ENCODE measurements at regions not wholly inside any gene's neighbourhood (a gene's known extent, or its start where the extent isn't known, plus 50 kb on each side); places are given as distances from the start of the nearest gene placed in this dataset.
"Not testable (repeated sequence)": the region's sequence is repeated elsewhere in the genome, so short reads cannot be mapped to it uniquely, and the experiment has no call there.

DNA sequence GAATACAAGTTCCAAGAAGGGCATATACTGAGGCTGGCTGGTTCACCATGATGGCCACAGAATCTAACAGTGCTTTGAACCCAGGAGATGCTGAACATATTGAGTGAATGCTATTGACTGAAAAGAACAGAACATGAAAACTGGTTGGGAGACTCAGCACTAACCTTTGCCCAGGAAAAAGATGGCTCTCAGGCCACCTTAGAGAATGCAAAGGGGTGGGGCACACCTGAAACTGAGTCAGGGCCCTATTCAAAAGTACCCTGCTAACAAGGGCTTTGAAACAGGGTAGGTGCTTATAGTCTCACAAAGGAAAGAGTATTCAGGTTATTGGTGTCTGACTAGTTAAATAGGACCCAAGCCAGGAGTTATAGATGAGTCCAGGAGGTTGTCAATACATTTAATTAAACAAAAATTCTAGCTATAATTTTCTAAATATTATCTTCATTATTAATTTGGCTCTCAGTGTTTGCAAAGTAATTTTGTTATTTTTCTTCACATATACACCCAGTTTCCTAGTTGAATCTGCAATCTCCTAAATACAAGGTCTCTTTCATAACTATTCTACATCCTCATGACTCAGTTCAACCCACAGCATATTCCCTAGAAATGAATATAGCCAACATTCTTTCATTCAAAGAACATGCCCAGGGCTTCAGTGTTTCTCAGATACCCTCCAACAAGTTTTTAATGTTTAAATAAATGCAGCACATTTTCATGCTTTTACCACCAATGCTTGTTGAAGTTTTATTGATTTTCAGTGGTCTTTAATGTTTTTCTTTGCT is 144.2 kb upstream of the RAPGEF2 start:
- no peak overlapping the region for H3K4me3 Mint-ChIP-seq
- no peak for DNase-seq
- ATAC-seq, result no peak
- no peak overlapping the region for H3K27ac Mint-ChIP-seq
- no peaks in the 10 kb centered on the region for H3K27me3 Mint-ChIP-seq
- no peaks in the 10 kb centered on the region for H3K4me1 Mint-ChIP-seq
- no peaks in the 10 kb centered on the region for H3K9me3 Mint-ChIP-seq

DNA sequence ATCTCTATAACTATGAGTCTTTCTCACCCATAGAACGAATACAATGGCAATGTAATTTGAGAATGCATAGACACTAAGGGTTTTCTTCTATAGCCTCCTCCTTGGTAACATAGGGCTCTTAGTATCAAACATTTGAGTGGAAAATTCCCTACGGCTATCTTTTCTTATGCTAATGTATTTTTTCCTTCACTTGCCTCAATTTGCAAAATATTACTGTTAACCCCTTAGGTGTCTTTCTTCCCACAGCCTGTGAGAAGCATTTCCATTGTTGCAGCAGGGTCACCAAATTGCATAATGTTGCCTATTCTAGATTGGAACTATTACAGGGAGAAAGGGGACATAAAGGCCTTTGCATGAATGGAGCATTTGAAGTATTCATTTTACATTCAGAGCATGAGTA is 140.5 kb upstream of the RAPGEF2 start:
- no peak for DNase-seq
- H3K9me3 Mint-ChIP-seq, result peaks cover 0 to 7% of the 10 kb centered on the region in 2 donors
- H3K27me3 Mint-ChIP-seq, result no peaks in the 10 kb centered on the region
- H3K27ac Mint-ChIP-seq, result no peak overlapping the region
- H3K4me1 Mint-ChIP-seq, result no peaks in the 10 kb centered on the region
- no peak overlapping the region for H3K4me3 Mint-ChIP-seq
- ATAC-seq, result no peak

DNA sequence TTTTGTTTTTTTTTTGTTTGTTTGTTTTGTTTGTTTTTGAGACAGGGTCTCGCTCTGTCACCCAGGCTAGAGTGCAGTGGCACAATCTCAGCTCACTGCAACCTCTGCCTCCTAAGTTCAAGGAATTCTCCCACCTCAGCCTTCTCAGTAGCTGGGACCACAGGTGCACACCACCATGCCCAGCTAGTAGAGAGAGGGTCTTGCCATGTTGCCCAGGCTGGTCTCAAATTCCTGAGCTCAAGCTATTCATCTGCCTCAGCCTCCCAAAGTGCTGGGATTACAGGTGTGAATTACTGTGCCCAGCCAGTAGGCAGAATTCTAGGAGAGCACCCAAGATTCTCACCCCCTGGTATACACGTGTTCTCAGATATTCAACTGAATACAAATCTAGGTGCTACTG is 139.6 kb upstream of the RAPGEF2 start:
- not testable (repeated sequence) for ATAC-seq, H3K27me3 Mint-ChIP-seq, H3K4me3 Mint-ChIP-seq, H3K9me3 Mint-ChIP-seq, H3K27ac Mint-ChIP-seq, DNase-seq, H3K4me1 Mint-ChIP-seq

DNA sequence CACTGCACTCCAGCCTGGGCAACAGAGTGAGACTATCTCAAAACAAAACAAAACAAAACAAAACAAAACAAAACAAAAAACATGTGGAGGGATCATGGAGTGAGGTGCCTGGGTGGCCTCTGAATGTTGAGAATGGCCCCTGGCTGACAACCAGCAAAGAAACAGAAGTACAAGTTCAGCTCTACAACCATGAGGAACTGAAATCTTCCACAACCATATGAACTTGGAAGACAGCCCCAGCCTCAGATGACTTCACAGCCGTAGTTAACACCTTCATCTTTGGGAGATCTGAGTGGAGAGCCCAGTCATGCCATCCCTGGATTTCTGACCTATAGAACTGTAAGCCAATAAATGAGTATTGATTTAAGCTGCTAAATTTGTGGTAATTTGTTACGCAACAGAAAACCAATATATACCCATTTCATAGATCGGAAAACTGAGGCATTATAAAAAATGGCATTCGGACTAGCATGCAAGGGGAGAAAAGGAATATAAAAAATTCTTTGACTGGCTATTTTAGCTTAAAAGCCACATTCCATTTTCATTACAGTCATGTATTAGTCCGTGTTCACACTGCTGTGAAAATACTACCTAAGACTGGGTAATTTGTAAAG is 138.7 kb upstream of the RAPGEF2 start:
- H3K27me3 Mint-ChIP-seq, result no peaks in the 10 kb centered on the region
- no peak for ATAC-seq

DNA sequence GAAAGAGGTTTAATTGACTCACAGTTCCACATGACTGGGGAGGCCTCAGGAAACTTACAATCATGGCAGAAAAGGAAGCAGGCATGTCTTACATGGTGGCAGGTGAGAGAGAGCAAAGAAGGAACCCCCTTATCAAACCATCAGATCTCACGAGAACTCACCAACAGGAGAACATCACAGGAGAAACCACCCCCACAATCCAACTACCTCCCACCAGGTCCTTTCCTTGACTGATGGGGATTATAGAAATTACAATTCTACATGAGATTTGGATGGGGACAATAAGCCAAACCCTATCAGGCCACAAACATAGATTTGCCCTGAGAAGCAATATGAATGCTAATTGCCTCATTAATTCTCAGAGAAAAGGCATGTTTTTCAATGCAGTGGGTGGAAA is 138.2 kb upstream of the RAPGEF2 start:
- DNase-seq, result no peak
- no peak for ATAC-seq
- peaks cover 0 to 7% of the 10 kb centered on the region in 2 donors for H3K9me3 Mint-ChIP-seq
- no peaks in the 10 kb centered on the region for H3K27me3 Mint-ChIP-seq
- no peaks in the 10 kb centered on the region for H3K4me1 Mint-ChIP-seq
- H3K27ac Mint-ChIP-seq, result no peak overlapping the region
- no peak overlapping the region for H3K4me3 Mint-ChIP-seq

More for the DNA sequence above, 138.7 kb upstream of the RAPGEF2 start:
- Mint-ChIP-seq H3K9me3 (peaks cover 0 to 7% of the 10 kb centered on the region in 2 donors), H3K4me3 (no peak overlapping the region), H3K4me1 (no peaks in the 10 kb centered on the region), H3K27ac (no peak overlapping the region)
- no peak for DNase-seq

DNA sequence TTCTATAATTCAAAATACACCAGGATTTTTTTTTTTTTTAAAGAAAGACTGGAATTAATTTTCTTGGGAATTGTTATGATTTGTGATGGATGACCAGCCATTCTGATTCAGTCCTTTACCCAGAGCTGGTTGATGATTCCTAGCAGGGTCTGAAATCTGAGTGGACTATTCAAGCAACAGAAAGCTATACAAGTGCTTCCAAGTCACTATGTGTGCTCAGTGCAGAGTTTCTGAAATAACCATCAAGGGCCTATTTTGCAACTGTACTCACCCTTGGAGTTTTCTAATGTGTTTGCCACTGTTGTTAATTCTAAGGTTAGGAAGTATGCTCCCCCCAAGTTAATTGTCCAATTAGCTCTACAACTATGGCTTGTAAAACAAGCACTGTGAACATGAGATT is 137.7 kb upstream of the RAPGEF2 start:
- no peak for DNase-seq
- H3K9me3 Mint-ChIP-seq, result peaks cover 0 to 7% of the 10 kb centered on the region in 2 donors
- no peaks in the 10 kb centered on the region for H3K27me3 Mint-ChIP-seq
- H3K27ac Mint-ChIP-seq, result no peak overlapping the region
- ATAC-seq, result no peak
- H3K4me1 Mint-ChIP-seq, result no peaks in the 10 kb centered on the region
- no peak overlapping the region for H3K4me3 Mint-ChIP-seq

DNA sequence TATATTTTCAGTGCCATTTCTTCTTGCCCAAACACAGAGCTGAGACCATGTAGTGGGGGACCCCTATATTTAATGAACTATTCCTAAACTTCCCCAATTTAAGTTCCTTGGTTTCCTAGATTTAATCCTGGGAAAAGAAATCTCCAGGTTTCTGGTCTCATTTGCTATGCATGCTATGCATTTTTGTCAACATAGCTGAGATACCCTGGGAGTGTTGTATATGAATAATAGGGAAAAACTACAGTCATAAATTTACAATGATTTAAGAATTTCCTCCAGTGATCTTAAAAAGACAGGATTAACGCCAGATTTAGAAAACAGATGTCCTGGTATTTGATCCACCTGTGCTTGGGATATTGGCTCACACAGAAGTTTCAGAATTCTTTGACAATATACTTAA is 136.8 kb upstream of the RAPGEF2 start:
- no peak overlapping the region for H3K27ac Mint-ChIP-seq
- ATAC-seq (no peak), DNase-seq (no peak)
- peaks cover 0 to 7% of the 10 kb centered on the region in 2 donors for H3K9me3 Mint-ChIP-seq
- H3K4me3 Mint-ChIP-seq, result no peak overlapping the region
- no peaks in the 10 kb centered on the region for H3K4me1 Mint-ChIP-seq
- no peaks in the 10 kb centered on the region for H3K27me3 Mint-ChIP-seq

DNA sequence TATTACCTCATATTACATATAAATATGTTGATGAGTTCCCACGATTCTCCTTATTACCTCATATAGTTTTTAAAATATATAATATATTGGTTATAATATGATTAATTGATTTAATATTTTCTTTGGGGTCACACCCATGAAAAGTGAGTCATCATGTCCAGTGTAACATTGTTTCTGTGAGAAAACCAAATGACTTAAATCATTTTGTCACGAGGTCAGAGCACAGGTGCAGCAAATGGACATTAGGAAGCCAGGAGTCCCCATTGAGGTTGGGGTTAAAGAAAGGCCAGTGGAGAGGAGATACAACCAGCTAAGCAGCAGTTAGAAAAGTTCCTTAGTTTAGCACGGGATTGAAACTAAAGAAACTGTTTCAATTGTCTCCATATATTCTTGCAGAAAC is 133.9 kb upstream of the RAPGEF2 start:
- Mint-ChIP-seq H3K27me3 (no peaks in the 10 kb centered on the region), H3K4me1 (no peaks in the 10 kb centered on the region), H3K4me3 (no peak overlapping the region), H3K9me3 (peaks cover 0 to 7% of the 10 kb centered on the region in 2 donors), H3K27ac (no peak overlapping the region)
- no peak for DNase-seq
- no peak for ATAC-seq

DNA sequence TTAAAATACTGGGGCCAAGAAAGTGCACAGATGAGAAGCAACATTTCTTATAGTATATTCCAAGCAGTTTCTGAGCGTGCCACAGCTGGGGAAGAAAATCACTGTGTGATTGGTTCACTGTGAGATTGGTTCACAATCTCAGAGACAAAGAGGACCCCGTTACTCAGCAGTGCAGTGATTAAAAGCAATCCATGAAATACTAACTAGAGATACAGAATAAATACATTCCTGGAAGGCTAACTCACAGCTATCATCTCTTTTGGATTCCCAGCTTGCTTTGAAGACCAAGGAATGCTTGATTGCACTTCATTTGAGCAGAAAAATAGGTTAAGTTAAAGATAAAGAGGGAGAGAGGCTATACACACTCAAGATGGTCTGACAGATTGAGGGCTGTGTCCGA is 132.1 kb upstream of the RAPGEF2 start:
- Mint-ChIP-seq H3K4me3 (no peak overlapping the region), H3K9me3 (no peaks in the 10 kb centered on the region), H3K4me1 (no peaks in the 10 kb centered on the region), H3K27me3 (no peaks in the 10 kb centered on the region), H3K27ac (no peak overlapping the region)
- DNase-seq (no peak), ATAC-seq (no peak)

DNA sequence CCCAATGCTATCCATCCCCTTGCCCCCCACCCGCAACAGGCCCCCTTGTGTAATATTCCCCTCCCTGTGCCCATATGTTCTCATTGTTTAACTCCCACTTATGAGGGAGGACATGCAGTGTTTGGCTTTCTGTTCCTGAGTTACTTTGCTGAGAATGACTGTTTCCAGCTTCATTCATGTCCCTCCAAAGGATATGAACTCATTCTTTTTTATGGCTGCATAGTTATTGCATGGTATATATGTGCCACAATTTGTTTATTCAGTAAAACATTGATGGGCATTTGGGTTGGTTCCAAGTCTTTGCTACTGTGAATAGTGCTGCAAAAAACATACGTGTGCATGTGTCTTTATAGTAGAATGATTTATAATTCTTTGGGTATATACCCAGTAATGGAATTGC is 128.4 kb upstream of the RAPGEF2 start:
- H3K9me3 Mint-ChIP-seq, H3K4me3 Mint-ChIP-seq, ATAC-seq, H3K4me1 Mint-ChIP-seq, DNase-seq, H3K27ac Mint-ChIP-seq: not testable (repeated sequence)
- H3K27me3 Mint-ChIP-seq, result peaks cover 14% of the 10 kb centered on the region

DNA sequence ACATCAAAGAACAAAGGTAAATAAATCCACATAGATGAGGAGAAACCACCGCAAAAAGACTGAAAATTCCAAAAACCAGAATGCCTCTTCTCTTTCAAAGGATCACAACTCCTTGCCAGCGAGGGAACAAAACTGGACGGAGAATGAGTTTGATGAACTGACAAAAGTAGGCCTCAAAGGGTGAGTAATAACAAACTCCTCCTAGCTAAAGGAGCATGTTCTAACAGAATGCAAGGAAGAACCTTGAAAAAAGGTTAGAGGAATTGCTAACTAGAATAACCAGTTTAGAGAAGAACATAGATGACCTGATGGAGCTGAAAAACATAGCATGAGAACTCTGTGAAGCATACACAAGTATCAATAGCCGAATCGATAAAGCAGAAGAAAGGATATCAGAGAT is 122.2 kb upstream of the RAPGEF2 start:
- not testable (repeated sequence) for H3K4me3 Mint-ChIP-seq, DNase-seq, H3K27ac Mint-ChIP-seq, ATAC-seq, H3K4me1 Mint-ChIP-seq
- Mint-ChIP-seq H3K9me3 (peaks cover 0 to 12% of the 10 kb centered on the region in 2 donors), H3K27me3 (peaks cover 33% of the 10 kb centered on the region)

DNA sequence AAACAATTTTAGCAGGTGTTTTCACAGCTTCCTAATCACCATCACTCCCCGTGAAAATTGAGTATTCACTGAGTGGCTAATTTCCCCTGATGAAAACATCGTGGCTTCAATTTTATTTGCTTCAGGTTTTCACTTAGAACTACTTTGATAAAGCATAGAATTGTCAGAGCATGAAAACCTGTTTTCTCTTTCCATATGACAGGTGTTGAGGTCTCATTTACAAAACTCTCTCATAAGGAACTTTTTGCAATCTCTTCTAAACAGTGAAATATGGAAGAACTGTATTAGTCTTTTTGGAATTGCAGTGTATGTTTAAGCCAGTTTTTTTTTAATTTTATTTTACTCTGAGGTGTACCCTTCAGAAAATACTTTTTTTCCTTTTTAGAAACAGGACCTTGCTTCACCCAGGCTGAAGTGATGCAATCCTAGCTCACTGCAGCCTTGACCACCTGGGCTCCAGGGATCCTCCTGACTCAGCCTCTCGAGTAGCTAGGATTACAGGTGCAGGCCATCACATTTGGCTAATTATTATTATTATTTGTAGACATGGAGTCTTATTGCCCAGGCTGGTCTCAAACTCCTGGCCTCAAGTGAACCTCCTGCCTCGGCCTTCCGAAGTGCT is 111.2 kb upstream of the RAPGEF2 start:
- H3K27ac Mint-ChIP-seq, result no peak overlapping the region
- H3K27me3 Mint-ChIP-seq, result peaks cover 42% of the 10 kb centered on the region
- ATAC-seq (no peak), DNase-seq (no peak)
- H3K4me3 Mint-ChIP-seq, result no peak overlapping the region
- H3K4me1 Mint-ChIP-seq, result no peaks in the 10 kb centered on the region
- peaks cover 5 to 14% of the 10 kb centered on the region in 2 donors for H3K9me3 Mint-ChIP-seq

DNA sequence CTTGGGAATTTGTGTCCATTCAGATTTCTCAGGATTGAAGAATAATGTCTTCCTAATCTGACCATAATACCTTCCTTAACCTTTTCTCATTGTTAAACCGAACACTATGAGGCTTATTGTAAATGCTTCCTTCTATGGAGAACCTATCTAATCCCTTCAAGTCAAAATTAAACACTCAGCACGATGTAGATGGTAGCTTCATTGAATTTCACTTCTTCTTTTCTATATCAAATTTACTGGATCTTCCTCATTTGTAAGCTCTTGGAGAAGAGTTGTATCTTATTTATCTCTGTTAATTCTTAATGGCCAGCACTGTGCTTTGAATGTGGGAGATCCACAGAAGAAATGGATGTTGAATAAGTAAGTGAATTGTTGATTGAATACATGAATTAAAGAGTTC is 109.0 kb upstream of the RAPGEF2 start:
- H3K4me1 Mint-ChIP-seq, result no peaks in the 10 kb centered on the region
- no peak for ATAC-seq
- DNase-seq, result no peak
- peaks cover 0 to 4% of the 10 kb centered on the region in 2 donors for H3K9me3 Mint-ChIP-seq
- H3K27ac Mint-ChIP-seq, result no peak overlapping the region
- H3K4me3 Mint-ChIP-seq, result no peak overlapping the region
- peaks cover 30% of the 10 kb centered on the region for H3K27me3 Mint-ChIP-seq

DNA sequence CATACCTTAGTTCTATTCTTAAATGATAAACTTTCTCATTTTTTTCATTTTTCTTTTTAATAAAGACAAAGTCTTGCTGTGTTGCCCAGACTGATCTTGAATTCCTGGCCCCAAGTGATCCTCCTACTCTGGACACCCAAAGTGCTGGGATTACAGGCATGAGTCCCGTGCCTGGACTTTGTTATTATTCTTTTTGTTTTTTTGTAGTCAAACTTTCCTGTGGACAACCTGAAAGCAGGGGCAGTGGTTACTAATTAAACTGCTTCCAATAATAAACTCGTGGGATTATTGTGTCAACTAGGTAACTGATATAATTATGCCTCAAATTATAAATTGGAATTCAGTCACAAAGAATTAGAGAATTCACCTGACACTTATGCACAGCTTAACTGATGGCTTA is 107.8 kb upstream of the RAPGEF2 start:
- no peaks in the 10 kb centered on the region for H3K4me1 Mint-ChIP-seq
- no peak overlapping the region for H3K27ac Mint-ChIP-seq
- H3K9me3 Mint-ChIP-seq, result no peaks in the 10 kb centered on the region
- ATAC-seq, result no peak
- no peak overlapping the region for H3K4me3 Mint-ChIP-seq
- H3K27me3 Mint-ChIP-seq, result peaks cover 27% of the 10 kb centered on the region
- DNase-seq, result no peak

DNA sequence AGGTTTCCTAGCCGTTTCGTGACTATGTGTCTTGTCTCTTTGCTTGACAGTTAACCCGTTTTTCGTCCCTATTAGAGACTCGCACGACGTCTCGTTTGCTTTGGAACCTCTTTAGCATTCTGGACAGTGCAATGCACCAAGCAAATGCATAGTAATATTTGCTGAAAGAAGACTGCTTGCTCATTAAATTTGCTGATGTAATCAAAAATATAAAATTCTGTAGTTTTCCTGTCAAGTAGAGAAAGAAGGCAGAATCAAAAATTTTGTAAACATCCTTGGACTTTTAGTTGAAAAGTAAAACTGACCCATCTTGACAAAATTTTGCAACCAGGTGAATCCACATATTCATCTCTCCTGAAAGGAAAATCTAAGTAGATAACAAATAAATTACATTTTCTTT is 106.9 kb upstream of the RAPGEF2 start:
- DNase-seq (no peak), ATAC-seq (no peak)
- H3K4me1 Mint-ChIP-seq, result no peaks in the 10 kb centered on the region
- peaks cover 25% of the 10 kb centered on the region for H3K27me3 Mint-ChIP-seq
- no peak overlapping the region for H3K4me3 Mint-ChIP-seq
- H3K27ac Mint-ChIP-seq, result no peak overlapping the region
- H3K9me3 Mint-ChIP-seq, result no peaks in the 10 kb centered on the region

DNA sequence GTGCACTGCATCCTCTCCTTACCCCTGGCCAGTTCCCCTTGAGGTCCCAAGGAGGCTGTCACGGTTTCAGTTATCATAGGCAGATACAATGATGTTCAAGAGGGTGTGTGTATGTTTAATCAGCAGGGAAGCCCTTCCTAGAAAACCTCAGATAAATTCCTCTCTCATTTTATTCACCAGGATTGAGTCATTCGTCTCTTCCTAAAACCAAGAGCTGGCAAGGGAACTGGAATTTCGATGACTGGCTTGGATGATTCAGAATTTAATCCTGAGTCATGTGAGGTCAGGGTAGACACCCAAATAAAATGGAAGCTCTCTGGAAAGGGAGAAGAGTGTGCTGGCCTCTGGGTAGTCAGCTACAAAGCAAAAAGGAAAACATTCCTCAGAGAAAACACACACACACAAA is 106.2 kb upstream of the RAPGEF2 start:
- DNase-seq (no peak), ATAC-seq (no peak)
- Mint-ChIP-seq H3K27ac (no peak overlapping the region), H3K27me3 (peaks cover 29% of the 10 kb centered on the region), H3K4me1 (no peaks in the 10 kb centered on the region), H3K9me3 (no peaks in the 10 kb centered on the region), H3K4me3 (no peak overlapping the region)
